GOT3 (cell line): ENCODE measurements at regions not wholly inside any gene's neighbourhood (a gene's known extent, or its start where the extent isn't known, plus 50 kb on each side); places are given as distances from the start of the nearest gene placed in this dataset.
"Not testable (repeated sequence)": the region's sequence is repeated elsewhere in the genome, so short reads cannot be mapped to it uniquely, and the experiment has no call there.

Source experiments
- DNase-seq: peaks from one replicate; lab custom pipeline; 2025; ENCODE audit warnings: mixed read lengths; lab: John Stamatoyannopoulos, UW

- DNase-seq = no peak
Observed at GRCh38 chr12:41680155-41680554, 464.5 kb downstream of the GXYLT1 start.

DNA sequence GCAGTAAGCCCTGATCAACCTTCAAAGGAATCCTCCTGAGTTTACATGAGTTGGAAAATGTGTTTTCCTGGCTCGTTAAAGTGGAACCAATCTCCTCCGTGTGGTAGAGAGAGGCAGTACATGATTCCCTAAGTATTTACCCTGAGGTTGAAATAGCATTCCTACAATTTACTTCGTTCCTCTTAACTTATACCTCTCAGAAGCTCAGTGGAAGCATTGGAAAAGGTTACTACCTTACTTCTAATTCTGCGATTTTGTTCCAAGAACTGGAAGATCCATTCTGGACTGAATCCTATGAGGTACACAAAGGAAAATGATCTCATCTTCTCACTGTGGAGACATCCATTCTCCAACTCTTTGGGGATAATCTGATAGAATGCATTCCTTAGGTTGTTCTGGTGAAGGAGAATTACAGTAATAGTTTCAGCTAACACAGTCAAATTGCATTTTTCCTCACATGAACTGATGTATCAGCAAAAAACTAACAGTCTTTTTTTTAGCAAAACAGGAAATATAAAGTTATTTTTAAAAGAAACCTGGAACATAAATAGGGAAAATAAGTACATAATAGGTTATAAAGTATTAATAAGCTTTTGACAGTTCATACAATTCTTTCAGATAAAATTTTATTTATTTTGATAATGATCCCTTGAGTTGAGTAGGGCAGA is 475.6 kb downstream of the PDZRN4 start:
- DNase-seq = no peak

- DNase-seq = no peak
Observed at GRCh38 chr12:41661141-41661765, 473.1 kb downstream of the PDZRN4 start.

DNA sequence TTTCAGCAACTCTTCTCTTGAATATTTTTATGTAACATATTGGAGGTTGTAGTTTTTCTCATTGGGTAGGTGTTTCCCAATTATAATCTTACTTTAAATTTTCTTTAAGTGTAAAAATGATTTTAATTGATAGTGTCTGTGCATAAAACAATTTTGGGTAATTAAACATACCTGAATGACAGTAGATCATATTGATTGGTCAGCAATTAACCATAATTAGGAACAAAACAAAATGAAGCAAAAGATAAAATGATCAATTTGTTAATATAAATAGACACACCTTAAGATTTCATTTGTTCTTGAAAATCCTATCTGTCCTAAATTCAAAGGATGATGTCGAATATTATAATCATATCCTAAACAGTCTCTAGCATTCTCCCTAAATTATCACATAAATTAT is 468.3 kb downstream of the PDZRN4 start:
- DNase-seq = no peak

DNA sequence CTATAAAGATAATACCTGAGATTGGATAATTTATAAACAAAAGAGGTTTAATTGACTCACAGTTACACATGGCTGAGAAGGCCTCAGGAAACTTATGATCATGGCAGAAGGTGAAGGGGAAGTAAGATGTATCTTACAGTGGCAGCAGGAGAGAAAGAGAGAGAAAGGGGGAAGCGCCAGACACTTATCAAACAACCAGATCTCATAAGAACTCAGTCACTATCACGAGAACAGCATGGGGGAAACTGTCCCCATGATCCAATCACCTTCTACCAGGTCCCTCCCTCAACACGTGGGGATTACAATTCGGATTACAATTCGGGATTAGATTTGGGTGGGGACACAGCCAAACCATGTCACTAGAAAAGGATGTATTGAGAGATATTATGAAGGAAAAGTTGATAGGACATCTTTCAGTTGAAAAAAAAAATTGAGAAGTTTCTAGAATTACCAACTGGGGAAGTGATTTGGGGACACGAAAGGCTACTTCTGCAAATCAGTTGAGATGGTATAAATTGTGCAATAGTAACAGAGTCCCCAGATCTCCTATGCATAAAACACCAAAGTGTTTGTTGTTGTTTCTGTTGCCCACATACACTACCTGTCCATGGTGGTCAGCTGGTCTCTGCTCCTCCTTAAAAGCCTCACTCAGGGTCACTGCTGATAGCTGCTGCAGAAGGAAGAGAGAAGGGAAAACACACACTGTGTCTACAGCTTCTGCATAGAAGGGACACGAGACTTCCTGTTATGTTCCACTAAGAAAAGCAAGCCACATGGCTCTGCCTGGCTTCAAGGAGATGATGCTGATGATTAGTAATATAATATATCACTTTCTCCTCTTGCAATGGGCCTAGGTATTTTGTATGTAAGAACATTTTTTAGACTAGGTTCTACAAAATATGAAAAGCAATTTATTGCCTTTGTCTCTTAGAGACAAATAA is 465.5 kb downstream of the PDZRN4 start:
- DNase-seq = no peak

DNA sequence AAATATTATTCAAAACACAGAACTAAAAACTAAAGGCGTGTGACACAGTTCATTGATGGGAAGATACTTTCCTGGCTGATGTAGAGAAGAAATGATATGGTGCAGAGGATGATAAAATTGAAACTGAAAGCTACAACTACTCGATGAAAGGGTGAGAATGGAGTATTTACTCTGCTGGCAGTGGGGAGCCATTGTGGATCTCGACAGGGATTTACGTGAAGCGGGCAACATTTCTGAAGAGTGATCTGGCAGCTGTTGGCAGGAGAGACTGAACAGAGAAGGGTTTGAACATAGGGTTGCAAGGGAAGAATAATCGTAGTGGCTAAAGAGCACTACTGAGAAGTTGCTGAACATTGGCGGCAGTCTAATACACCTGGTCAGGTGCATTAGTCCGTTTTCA is 464.9 kb downstream of the PDZRN4 start:
- DNase-seq = no peak

GRCh38 chr12:41645624-41646023 is 457.5 kb downstream of the PDZRN4 start:
- DNase-seq = no peak

DNA sequence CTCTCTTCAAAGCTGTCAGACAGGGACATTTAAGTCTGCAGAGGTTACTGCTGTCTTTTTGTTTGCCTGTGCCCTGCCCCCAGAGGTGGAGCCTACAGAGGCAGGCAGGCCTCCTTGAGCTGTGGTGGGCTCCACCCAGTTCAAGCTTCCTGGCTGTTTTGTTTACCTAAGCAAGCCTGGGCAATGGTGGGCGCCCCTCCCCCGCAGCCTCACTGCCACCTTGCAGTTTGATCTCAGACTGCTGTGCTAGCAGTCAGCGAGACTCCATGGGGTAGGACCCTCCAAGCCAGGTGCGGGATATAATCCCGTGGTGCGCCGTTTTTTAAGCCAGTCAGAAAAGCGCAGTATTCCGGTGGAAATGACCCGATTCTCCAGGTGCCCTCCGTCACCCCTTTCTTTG is 454.7 kb downstream of the PDZRN4 start:
- not testable (repeated sequence) for DNase-seq

GRCh38 chr12:41636653-41637052 is 448.5 kb downstream of the PDZRN4 start:
- no peak for DNase-seq

- no peak for DNase-seq
Observed at GRCh38 chr12:41635626-41636364, 447.7 kb downstream of the PDZRN4 start.

- no peak for DNase-seq
Observed at GRCh38 chr12:41634091-41634490, 446.0 kb downstream of the PDZRN4 start.

DNA sequence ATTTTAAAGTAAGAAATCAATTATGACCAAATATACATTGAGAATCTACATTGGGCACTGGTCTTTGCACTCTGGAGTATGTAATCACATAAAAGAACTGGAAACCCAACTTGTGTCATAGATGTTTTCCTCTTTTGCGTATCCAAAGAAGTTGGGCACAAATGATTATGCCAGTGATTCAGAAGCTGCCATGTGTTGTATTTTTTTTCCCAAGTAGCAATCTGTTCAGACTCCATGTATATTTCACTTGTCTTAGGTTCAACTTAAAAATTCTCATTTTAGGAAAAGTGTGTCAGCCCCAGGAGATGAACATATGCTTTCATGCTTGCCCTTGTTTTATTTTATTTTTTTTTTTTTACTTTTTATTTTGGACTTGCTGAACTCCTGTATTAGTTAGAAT is 441.5 kb downstream of the PDZRN4 start:
- no peak for DNase-seq

DNA sequence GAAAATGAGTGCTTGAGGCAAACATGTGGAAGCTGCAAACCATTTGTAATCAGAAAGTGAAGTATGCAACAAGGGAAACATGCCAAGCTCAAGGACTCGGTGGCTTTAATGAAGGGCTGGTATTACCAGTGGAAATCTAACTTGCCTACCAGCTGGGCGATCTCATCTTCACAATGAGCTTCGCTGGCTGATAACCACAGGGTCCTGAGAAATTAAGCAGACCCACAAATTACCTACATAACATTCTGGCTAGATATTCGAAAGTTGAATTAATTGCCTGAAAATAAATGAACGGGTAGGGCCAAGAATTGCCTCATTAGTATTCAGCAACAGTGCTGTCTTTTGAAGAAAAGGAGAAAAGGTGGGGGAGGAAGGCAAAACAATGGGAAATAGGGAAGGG is 439.4 kb downstream of the PDZRN4 start:
- no peak for DNase-seq

GRCh38 chr12:41624571-41624970 is 436.5 kb downstream of the PDZRN4 start:
- DNase-seq = no peak
